Occipital lobe (tissue), 2 donors: ENCODE measurements at regions not wholly inside any gene's neighbourhood (a gene's known extent, or its start where the extent isn't known, plus 50 kb on each side); places are given as distances from the start of the nearest gene placed in this dataset. TPM values are rescaled to one million over a fixed set of nuclear protein-coding genes. Genes with fewer than 3 reads are reported as not detected.

Source experiments
- DNase-seq: peaks from one replicate; lab custom pipeline; 2025; lab: John Stamatoyannopoulos, UW
- small RNA-seq: library from RNA; depleted of rRNA; stranded (forward); fragments of <200 nt; gene quantifications from one replicate; pipeline ENCODE3, GENCODE V24; 2014

GRCh38 chr17:31588034-31588433, 196.6 kb downstream of the RAB11FIP4 start:
- no peak for DNase-seq

Small RNA genes lying in the stretch of these regions (small RNA-seq; reads per million reads assigned to genes)
- not detected for gene AC007923.3
- not detected for gene RNU6-1134P
